PC-9 (cell line): ENCODE measurements at regions not wholly inside any gene's neighbourhood (a gene's known extent, or its start where the extent isn't known, plus 50 kb on each side); places are given as distances from the start of the nearest gene placed in this dataset.

ENCODE experiments used
- CTCF ChIP-seq: fragments of 200-600 bp; sonication (generic); conservative IDR thresholded peaks from 2 replicates; pipeline ENCODE4 v1.6.1; 2017; ENCODE audit warnings: mixed run types, antibody characterized with exemption, mild to moderate bottlenecking, moderate library complexity
- EZH2 ChIP-seq: fragments of 200-600 bp; sonication (generic); IDR thresholded peaks from 2 replicates; pipeline ENCODE4 v1.8.0; 2017; ENCODE audit warnings: antibody characterized with exemption, low read depth

- no peak for TF ChIP-seq CTCF
- TF ChIP-seq EZH2 = no peak
These were observed 277.2 kb upstream of the HSF2 start for GRCh38 chr6:122122202-122122601.
